Muscle of back (tissue), 3 donors: ENCODE measurements at regions not wholly inside any gene's neighbourhood (a gene's known extent, or its start where the extent isn't known, plus 50 kb on each side); places are given as distances from the start of the nearest gene placed in this dataset.

Experiments
- DNase-seq, 3 donors: peaks; one replicate each; pipeline versions ENCODE4 v3.0.0 to v3.0.0-alpha.2; 2013

- DNase-seq = no peak
Observed at GRCh38 chr1:81157686-81158085, 643.0 kb upstream of the ADGRL2 start.

GRCh38 chr1:81156887-81157286 lies 643.8 kb upstream of the ADGRL2 start:
- no peak for DNase-seq

- DNase-seq = peak in 1 of 3 donors; percentile 62
Observed at GRCh38 chr1:81155131-81155530, 645.6 kb upstream of the ADGRL2 start.

- DNase-seq = peak in 2 of 3 donors; percentile 27 to 35
Observed at GRCh38 chr1:81151206-81151605, 649.5 kb upstream of the ADGRL2 start.

GRCh38 chr1:81149649-81150325 lies 650.9 kb upstream of the ADGRL2 start:
- no peak for DNase-seq

GRCh38 chr1:81144240-81144825 lies 656.4 kb upstream of the ADGRL2 start:
- DNase-seq = no peak

- no peak for DNase-seq
Observed at GRCh38 chr1:81142099-81142826, 658.5 kb upstream of the ADGRL2 start.

- DNase-seq = no peak
Observed at GRCh38 chr1:81135524-81135923, 665.2 kb upstream of the ADGRL2 start.

- peak in 1 of 3 donors; percentile 15 for DNase-seq
Observed at GRCh38 chr1:81129776-81130175, 671.0 kb upstream of the ADGRL2 start.

- peak in 1 of 3 donors; percentile 11 for DNase-seq
Observed at GRCh38 chr1:81129366-81129765, 671.4 kb upstream of the ADGRL2 start.

- no peak for DNase-seq
Observed at GRCh38 chr1:81128079-81128478, 672.7 kb upstream of the ADGRL2 start.

- peak in 2 of 3 donors; percentile 5 to 10 for DNase-seq
Observed at GRCh38 chr1:81126989-81127581, 673.6 kb upstream of the ADGRL2 start.

- peak in 2 of 3 donors; percentile 25 to 34 for DNase-seq
Observed at GRCh38 chr1:81125672-81126071, 675.1 kb upstream of the ADGRL2 start.

- DNase-seq = no peak
Observed at GRCh38 chr1:81121306-81121705, 679.4 kb upstream of the ADGRL2 start.

GRCh38 chr1:81119319-81119718 lies 681.4 kb upstream of the ADGRL2 start:
- DNase-seq = no peak

- DNase-seq = no peak
Observed at GRCh38 chr1:81118550-81118949, 682.2 kb upstream of the ADGRL2 start.

- no peak for DNase-seq
Observed at GRCh38 chr1:81115422-81115821, 685.3 kb upstream of the ADGRL2 start.

GRCh38 chr1:81114191-81114590 lies 686.5 kb upstream of the ADGRL2 start:
- no peak for DNase-seq

GRCh38 chr1:81113688-81114087 lies 687.0 kb upstream of the ADGRL2 start:
- DNase-seq = peak in 1 of 3 donors; percentile 15

- DNase-seq = peak in 1 of 3 donors; percentile 20
Observed at GRCh38 chr1:81111818-81112217, 688.9 kb upstream of the ADGRL2 start.

GRCh38 chr1:81109038-81109437 lies 691.7 kb upstream of the ADGRL2 start:
- DNase-seq = no peak

- no peak for DNase-seq
Observed at GRCh38 chr1:81097860-81098259, 702.9 kb upstream of the ADGRL2 start.

- no peak for DNase-seq
Observed at GRCh38 chr1:81073580-81073979, 727.2 kb upstream of the ADGRL2 start.
